HG03135 (cell line): ENCODE measurements at regions not wholly inside any gene's neighbourhood (a gene's known extent, or its start where the extent isn't known, plus 50 kb on each side); places are given as distances from the start of the nearest gene placed in this dataset.

ENCODE experiments used
- ATAC-seq: cut with Tn5 transposase; IDR thresholded peaks from one replicate; pipeline ENCODE4 v1.9.1; 2021; ENCODE audit warnings: mild to moderate bottlenecking, moderate library complexity; ENCODE audit not compliant: unreplicated experiment

- ATAC-seq, result no peak
These were observed 939.4 kb downstream of the GATA3 start for GRCh38 chr10:8993864-8994263.

GRCh38 chr10:8998751-8999150 lies 944.3 kb downstream of the GATA3 start:
- no peak for ATAC-seq

DNA sequence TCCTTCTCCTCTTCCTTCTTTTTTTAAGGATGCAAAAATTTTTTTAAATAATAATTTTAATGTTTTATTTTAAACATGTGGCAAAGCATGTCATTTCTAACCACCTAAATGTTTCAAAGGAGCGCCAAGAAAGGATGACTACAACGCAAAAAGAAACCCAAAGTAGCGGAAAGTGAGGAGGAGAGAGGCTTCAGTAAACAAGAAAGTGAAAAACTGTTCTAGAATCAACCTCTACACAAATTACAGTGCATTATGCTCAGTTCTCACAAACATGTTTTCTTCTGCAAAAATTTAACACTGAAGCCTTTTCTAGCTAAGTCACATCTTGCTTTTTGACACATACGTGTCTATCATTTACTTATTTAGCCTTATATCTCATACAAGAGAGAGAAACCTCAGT lies 948.6 kb downstream of the GATA3 start:
- no peak for ATAC-seq

- no peak for ATAC-seq
These were observed 950.2 kb downstream of the GATA3 start for GRCh38 chr10:9004736-9005135.

DNA sequence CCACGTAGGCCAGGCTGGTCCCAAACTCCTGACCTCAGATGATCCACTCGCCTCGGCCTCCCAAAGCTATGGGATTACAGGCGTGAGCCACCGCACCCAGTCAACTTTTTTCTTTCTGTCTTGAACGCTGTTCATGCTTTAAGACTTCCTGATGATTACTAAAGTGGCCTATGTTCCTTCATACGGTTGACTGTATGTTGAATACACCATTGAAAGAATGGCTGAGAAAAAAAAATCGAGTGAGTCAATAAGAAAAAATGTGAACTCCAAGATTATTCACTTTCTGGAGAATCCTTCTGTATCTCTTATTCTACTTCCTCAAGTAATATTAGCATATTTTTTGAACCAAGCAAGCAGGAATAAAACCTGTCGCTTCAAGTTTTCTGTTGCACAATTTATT lies 955.0 kb downstream of the GATA3 start:
- ATAC-seq, result no peak

- ATAC-seq, result no peak
These were observed 955.6 kb downstream of the GATA3 start for GRCh38 chr10:9010093-9010492.

GRCh38 chr10:9010931-9011670 lies 956.6 kb downstream of the GATA3 start:
- no peak for ATAC-seq

DNA sequence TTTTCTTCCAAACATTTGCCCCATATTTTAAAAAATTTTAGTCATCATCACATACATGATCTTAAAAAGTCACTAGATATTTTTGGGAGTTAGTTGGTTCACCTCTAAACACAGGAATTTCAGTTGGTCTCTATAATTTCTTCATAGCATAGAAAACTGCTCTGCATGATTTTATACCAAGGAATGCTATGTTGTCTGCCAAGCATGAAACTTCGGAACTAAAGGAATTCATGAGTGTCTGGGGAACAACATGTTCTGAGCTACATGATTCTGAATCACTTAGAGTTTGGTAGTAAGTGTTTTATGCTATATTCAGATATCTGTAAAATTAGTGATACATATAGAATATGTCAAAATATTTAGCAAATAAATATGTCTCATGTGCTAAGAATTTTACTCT lies 957.8 kb downstream of the GATA3 start:
- ATAC-seq, result no peak

DNA sequence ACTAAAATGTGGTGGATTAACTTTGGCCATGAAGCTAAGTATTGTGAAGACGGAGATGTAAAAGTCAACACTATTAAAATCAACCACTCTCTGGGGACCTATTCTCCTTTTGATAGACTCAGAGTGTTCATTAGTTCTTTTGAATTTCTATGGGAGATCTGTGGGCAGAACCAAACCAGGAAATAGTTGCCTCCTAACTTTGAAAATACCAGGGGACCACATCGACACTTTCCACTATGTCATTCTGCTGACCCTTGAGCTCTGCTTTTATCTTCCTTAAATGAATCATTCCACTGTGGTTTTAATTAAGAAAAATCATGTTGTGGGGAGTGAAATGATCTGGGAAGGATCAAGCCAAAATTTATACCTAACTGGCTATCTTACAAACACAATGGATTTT lies 960.5 kb downstream of the GATA3 start:
- ATAC-seq, result no peak

DNA sequence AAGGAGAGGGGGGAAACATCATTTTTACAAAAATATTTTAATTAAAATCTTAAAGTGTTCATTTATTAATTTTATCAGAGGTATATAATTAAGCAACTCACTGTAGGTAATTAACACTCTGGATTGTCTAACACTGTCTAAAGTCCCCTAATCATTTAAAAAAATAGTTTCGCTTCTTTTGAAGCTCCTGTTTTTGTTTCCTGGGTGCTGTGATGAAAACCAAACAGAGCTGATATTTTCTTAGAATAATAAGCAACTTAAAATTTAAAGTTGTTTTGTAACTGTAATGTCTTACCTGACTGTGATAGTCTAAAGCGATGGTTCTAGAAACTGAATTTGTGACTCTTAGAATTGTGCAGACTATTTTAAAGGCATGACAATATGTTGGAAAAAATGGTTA lies 961.0 kb downstream of the GATA3 start:
- no peak for ATAC-seq

DNA sequence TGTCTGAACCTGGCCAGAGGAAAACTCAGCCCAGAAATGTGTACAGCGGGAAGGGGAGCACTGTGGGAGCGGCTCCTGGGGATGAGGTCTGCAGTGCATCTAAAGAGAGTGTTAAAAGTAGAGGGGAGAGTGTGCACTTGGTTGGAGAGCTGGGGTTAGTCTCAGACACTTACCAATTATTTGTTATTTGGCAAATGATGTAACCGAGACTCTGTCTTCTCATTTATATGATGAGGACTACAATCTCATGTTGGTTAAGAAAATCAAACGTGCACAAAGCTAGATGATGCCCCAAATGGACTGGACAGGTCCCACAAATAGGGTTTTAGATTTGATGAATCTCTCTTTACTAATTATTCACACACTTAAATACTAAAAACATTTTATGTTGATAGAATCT lies 962.4 kb downstream of the GATA3 start:
- no peak for ATAC-seq

DNA sequence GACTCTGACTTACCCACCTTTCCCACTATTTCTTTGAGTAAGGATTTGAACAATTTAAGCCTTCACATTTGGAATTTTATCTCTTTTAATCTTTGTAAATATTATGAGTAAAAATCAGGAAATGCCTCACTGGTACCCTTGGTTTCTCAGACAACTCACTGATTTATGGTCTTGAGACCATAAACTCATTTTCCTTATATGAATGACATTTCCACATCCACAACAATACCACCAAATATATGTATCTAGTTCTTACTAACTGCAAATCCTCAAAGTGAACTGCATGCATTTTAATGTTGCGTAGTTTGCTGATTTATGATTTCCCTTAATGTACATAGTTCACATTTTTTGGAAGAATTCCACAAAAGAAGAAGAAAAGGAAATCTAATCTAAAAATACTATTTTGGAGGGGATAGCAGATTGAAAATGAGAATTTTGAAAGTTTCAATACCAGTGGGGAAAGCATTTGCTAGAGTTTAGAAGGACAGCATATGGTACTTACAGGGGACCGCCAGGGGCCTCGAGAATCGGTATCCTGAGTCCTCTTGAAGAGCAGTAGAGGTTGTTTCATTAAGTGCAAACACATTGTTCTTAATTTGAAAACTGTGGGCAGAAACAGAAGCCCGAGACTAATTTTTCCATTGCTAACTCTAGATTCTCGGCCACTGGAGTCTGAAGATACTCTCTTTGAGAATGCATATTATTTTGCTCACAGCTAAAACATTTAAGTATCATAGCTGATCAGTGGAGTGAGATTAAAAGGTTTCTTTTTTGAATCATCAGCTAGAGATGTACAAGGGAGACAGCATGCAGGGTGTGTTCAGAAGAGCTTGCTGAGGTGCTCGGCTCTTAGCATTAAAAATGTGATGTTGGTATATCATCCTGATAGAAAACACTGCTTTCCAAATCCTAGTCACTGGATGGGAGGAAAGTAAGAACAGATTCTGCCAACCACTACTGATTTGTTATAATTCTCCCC lies 964.0 kb downstream of the GATA3 start:
- no peak for ATAC-seq

GRCh38 chr10:9023206-9023605 lies 968.7 kb downstream of the GATA3 start:
- ATAC-seq, result no peak

GRCh38 chr10:9024210-9024609 lies 969.7 kb downstream of the GATA3 start:
- no peak for ATAC-seq

- ATAC-seq, result no peak
These were observed 973.7 kb downstream of the GATA3 start for GRCh38 chr10:9028231-9028630.

DNA sequence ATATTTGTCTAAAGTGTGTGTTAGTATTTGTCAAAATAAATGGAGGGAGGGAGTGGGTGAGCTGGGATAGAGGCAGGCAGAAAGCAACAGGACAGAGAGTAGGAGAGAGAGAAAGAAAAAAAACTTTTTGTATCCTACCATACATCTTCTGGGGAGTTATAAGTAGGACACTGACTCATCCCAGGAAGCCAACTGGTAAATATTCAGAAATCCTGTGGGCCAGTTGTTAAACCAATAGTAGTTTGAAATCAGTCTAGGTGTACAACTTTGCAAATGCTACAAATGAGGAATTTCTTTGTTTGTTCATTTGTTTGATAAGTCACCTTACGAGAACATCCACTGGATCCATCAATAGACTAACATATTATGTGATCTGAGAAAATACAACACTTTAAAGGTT lies 980.9 kb downstream of the GATA3 start:
- no peak for ATAC-seq

GRCh38 chr10:9036711-9037204 lies 982.3 kb downstream of the GATA3 start:
- no peak for ATAC-seq

- ATAC-seq, result no peak
These were observed 983.7 kb downstream of the GATA3 start for GRCh38 chr10:9038146-9038714.

- ATAC-seq, result no peak
These were observed 989.0 kb downstream of the GATA3 start for GRCh38 chr10:9043466-9043865.

GRCh38 chr10:9045311-9045710 lies 990.8 kb downstream of the GATA3 start:
- no peak for ATAC-seq

GRCh38 chr10:9051328-9051974 lies 997.0 kb downstream of the GATA3 start:
- ATAC-seq, result no peak
